Stimulated activated CD4-positive, alpha-beta T cell treated with anti-CD3 and anti-CD28 coated beads, Interleukin-1b, Interleukin-23, amount 100 ng/mL, for 48 hours (primary cell): ENCODE measurements at regions not wholly inside any gene's neighbourhood (a gene's known extent, or its start where the extent isn't known, plus 50 kb on each side); places are given as distances from the start of the nearest gene placed in this dataset.

ENCODE experiments used
- DNase-seq: peaks from one replicate; pipeline ENCODE4 v3.0.0-alpha.2; 2020

GRCh38 chr5:164051745-164052144 lies 546.3 kb downstream of the MAT2B start:
- DNase-seq: no peak

- no peak for DNase-seq
Observed at GRCh38 chr5:164052536-164053093, 547.2 kb downstream of the MAT2B start.

DNA sequence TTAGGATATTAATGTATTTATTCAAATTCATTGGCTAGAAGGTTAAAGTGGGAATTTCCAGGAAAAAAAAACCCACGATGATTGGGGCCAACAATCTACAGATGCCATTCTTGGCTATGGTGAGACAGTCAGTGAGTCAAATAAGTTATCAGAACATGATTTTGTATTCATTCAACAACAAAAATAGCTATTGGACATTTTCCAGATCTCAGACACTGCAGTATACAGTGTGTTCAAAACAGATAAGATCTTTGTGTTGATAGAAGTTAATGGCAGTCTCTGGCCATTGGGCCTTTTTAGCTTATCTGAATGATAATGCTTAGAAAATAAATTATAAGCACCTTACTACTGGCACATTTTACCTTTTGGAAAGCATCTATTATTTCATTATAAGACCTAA lies 547.7 kb downstream of the MAT2B start:
- no peak for DNase-seq

GRCh38 chr5:164054461-164054860 lies 549.0 kb downstream of the MAT2B start:
- no peak for DNase-seq

DNA sequence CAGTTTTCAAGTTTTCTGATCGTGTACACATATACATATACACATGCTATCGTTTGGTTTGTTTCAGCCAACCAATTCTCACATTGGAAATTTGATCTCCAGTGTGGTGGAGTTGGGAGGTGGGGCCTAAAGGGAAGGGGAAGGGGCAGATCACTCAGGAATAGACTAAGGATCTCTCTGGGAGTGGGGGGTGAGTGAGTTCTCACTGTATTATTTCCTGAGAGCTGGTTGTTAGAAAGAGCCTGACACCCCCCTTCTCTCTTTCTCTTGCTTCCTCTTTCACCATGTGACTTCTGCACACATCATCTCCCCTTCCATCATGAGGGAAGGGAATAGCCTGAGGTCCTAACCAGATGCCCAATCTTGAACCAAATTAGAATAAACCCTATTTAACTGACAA lies 551.7 kb downstream of the MAT2B start:
- DNase-seq: no peak

- DNase-seq: no peak
Observed at GRCh38 chr5:164058621-164059020, 553.2 kb downstream of the MAT2B start.

DNA sequence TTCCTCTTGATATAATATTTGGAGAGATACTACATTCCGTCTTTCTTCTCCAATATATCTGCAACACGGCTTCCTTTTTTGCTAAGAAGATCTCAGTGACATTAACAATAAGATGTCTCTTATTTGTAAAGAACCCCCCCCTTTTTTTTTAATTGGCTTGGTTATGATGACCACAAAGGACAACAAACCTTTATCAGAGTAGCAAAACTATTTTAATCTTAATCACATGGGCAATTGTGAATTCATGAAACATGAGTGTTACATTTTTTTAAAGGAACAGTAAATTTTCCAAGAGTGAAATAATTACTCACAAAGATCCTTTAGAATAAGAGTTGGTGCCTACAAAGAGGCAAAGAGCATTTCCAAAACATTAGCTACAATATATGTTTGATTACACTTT lies 554.1 kb downstream of the MAT2B start:
- DNase-seq: no peak

GRCh38 chr5:164060786-164061355 lies 555.5 kb downstream of the MAT2B start:
- no peak for DNase-seq

GRCh38 chr5:164062304-164062703 lies 556.9 kb downstream of the MAT2B start:
- no peak for DNase-seq

DNA sequence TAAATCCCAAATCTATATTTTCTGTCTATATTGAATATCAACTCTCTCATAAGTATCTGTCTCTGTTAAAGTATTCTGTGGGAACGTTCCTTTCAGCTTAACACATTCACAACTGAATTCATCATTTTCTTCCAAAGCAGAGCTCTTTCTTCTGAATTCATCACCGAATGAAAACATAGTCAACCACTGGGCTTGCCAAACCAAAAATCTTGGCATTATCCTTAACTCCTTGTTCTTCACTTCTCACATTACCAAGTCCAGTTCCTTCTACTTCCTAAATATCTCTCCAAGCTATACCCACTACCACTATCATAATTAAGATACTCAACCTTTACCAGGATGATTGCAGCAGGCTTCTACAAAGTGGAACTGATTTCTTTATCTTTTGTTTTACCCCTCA lies 559.8 kb downstream of the MAT2B start:
- DNase-seq: no peak

DNA sequence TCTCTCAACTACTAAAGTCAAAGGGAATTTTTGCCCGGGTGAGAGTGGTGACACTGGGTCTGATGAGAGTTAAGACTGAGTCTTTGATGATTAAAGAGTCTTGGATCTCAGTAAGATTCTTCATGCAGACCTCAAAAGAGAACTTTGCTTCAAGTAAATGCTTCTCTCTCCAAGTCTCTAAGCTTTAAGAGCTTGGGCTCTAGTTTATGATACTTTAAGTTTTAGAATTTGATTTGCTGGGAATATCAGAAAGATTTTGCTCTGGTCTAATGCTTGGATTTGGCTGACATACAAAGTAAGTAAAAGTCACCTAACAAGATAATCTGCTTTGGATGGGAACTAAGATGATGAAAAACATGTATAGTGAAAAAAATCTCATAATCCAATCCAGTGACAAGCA lies 566.3 kb downstream of the MAT2B start:
- no peak for DNase-seq

- DNase-seq: no peak
Observed at GRCh38 chr5:164073081-164073480, 567.7 kb downstream of the MAT2B start.

GRCh38 chr5:164076556-164076955 lies 571.1 kb downstream of the MAT2B start:
- no peak for DNase-seq

- no peak for DNase-seq
Observed at GRCh38 chr5:164090358-164090757, 584.9 kb downstream of the MAT2B start.

DNA sequence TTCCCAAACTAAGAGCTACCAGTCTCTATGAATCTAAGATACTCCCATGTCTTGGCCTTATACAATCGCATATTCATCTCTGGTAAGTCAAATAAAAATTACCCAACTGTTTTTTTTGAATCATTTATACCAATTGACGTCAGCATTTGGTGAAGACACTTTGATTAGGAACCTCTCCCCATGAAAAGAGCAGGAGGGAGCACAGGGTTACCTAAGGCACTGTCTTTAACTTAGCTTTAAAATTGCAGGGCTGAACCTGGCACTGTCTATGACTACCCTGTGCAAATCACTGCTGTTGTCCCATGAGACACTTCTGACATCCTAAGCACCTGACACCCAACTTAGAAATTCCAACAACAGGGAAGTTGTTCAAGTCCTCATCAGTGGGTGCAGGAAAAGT lies 586.4 kb downstream of the MAT2B start:
- DNase-seq: no peak

DNA sequence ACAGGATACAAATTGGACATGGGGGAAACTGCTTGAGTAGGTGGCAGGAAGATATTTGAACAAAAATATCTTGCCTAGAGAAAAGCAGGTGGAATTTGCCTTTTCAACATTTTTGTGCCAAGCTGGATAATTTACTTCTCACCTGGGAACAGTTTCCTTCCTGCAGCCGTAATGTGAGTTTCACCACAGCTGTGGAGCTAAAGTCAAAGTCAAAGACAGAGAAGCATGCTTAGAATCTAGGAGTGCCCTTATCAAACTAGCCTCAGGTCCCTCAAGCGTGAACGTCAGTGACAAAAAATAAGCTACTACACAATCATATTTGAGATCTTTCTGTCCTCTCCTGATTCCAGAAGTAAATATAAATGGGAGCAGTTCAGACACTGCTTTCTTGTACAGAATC lies 588.9 kb downstream of the MAT2B start:
- DNase-seq: no peak

DNA sequence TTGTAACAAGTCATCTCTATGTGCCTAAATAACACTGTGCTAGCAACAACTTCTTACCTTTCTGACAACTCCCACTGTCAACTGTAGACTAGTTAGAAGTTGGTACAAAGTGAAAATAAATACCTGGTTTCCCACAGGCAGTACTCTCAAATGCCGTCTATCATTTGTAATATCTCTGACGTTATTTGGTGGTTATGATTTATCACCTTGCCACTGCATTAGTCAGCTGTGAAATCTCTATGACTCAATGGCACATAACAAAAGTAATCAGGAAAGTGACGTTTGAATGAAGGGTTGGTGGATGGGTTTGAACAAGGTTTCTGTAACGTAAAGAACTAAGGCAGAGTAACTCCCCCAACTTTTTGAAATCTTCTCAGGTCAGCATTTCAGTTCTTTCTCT lies 592.3 kb downstream of the MAT2B start:
- no peak for DNase-seq

DNA sequence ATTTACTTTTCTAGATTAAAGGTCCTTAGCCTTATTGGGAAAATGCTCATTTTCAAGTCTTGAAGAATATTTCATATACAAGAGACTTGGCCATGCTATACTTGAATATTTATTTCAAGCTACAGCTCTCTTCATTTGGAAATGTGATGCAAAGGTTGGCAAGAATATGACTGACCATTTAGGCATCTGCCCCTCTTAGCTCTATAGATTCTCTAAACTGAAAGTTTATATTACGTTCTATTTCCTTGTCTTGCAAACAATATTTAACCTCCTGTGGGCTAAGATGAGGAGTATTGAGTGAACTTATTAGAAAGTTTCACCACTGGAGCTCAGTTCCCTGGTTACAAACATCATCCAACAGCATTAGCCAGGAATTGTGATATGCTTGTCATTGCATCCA lies 593.1 kb downstream of the MAT2B start:
- no peak for DNase-seq

DNA sequence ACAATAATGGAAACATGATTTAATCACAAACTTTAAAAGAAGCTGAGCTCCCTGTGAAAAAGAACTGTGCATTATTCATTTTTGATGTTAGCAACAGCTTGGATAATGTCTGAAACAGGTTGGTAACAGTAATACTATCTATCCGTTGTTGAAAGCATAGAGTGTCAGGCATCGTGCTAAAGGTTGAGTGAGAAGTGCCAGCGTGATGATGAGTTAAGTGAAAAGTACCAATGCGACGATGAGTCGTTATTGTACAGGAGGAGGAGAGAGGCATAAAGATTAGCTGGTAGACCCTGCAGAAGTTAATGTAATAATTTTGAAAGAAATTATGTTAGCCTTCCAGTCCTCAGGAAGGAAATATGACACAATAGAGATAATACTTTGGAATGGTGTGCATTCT lies 593.6 kb downstream of the MAT2B start:
- no peak for DNase-seq

DNA sequence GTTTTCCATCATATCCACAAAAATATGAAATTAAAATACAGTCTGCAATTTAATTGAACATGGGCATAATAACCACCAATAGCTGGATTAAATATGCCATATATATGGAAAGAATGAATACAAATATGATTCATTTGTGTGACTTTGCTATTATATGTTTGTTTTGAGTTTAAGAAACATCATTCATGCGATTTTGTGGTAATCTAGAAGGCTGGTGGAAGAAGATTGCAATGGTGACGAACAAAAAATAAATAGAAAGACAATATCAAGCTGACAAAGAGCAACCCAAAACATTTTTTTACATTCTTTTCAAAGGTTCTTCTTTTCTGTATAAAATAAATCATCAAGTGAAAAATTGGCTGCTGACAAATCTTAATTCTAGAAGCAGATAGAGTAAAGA lies 610.0 kb downstream of the MAT2B start:
- DNase-seq: no peak

DNA sequence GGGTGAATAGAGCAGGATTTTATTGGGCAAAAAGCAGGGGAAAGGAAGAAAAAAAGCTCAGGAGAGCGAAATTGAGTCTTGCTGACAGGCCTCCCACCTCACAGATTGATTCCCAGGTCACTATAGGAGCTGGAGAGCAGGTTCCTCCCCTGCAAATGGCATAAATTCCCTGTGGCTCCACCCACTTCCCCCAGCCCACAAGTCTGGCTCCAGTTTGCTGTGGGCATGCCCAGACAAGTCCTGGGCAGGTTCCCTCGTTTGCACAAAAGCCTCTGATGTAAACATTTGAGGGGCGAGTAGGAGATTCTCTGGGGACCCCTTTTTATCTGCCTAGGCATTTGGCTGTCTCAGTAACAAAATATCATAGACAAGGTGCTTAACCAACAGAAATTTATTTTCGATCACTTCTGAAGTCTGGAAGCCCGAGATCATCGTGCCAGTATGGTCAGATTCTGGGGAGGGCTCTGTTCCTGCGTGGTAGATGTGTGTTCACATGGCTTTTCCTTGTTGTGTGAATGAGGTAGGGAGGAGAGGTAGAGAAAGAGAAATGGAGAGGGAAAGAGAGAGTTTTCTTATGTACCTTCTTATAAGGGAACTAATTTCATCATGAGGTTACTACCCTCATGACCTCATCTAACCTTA lies 614.5 kb downstream of the MAT2B start:
- no peak for DNase-seq

DNA sequence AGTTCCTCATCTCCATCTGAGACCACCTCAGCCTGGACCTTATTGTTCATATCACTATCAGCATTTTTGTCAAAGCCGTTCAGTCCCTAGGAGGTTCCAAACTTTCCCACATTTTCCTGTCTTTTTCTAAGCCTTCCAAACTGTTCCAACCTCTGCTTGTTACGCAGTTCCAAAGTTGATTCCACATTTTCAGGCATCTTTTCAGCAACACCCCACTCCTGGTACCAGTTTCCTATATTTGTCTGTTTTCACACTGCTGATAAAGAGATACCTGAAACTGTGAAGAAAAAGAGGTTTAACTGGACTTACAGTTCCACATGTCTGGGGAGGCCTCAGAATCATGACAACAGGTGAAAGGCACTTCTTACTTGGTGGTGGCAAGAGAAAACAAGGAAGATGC lies 622.1 kb downstream of the MAT2B start:
- no peak for DNase-seq

DNA sequence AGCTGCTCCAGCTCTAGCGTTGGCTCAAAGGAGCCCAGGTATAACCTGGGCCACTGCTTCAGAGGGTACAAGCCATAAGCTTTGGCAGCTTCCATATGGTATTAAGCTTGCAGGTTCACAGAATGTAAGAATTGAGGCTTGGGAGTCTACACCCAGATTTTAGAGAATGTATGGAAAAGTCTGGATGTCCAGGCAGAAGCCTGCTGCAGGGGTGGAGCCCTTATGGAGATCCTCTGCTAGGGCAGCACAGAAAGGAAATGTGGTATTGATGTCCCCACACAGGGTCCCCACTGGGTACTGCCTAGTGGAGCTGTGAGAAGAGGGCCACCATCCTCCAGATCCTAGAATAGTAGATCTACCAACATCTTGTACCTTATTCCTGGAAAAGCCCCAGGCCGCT lies 626.9 kb downstream of the MAT2B start:
- no peak for DNase-seq

DNA sequence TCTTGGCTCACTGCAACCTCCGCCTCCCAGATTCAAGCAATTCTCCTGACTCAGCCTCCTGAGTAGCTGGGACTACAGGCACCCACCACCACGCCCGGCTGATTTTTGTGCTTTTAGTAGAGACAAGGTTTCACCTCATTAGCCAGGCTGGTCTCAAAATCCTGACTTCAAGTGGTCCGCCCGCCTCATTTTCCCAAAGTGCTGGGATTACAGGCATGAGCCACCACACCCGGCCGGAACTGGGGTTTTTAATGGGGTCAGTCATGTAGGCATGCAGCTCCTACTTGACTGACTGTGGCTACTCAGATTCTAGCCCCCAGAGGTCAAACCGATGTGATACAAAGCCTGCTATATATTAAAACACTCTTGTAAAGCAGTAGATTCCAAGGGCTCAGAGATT lies 631.7 kb downstream of the MAT2B start:
- no peak for DNase-seq

- no peak for DNase-seq
Observed at GRCh38 chr5:164139423-164139822, 634.0 kb downstream of the MAT2B start.
